ENCODE measurements at regions not wholly inside any gene's neighbourhood (a gene's known extent, or its start where the extent isn't known, plus 50 kb on each side); places are given as distances from the start of the nearest gene placed in this dataset.

DNA sequence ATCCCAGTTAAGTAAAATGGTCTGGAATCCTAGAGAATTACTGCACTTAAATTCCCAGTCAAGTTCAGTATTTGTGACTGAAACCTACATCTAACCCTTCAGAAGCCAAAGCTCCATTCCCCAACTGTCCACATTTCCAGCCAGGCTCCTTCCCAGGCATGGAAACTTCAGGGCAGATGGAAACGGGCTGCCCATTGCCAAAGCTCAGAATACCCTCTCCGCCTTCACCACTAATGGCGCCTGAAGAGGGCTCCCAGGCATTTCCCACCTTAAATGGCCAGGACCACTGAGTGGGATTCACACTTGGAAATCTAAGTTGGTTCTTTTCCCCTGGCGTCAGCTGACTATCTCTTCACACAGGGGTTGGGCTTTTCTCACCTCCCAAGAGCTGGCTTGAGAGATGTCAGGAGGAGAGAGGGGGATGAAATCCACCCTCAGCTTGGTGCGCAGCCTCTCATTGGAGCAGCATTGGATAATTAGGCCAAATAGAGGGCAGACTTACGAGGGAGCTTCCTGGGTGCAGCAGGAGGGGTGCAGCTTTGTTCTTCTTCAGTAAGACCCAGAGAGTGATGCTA, 82.9 kb downstream of the ANKRD60 start:
- TF ChIP-seq, protein P1, sequence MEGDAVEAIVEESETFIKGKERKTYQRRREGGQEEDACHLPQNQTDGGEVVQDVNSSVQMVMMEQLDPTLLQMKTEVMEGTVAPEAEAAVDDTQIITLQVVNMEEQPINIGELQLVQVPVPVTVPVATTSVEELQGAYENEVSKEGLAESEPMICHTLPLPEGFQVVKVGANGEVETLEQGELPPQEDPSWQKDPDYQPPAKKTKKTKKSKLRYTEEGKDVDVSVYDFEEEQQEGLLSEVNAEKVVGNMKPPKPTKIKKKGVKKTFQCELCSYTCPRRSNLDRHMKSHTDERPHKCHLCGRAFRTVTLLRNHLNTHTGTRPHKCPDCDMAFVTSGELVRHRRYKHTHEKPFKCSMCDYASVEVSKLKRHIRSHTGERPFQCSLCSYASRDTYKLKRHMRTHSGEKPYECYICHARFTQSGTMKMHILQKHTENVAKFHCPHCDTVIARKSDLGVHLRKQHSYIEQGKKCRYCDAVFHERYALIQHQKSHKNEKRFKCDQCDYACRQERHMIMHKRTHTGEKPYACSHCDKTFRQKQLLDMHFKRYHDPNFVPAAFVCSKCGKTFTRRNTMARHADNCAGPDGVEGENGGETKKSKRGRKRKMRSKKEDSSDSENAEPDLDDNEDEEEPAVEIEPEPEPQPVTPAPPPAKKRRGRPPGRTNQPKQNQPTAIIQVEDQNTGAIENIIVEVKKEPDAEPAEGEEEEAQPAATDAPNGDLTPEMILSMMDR (IDR thresholded peaks at IDR 0.05 in 2 of 3, conservative IDR thresholded peaks at IDR 0.05 in 1 of 3; ENCODE audit: borderline replicate concordance in 1 of 3, insufficient read depth in 1 of 3, low read depth in 2 of 3, low read length in 2 of 3) = no peak
- TF ChIP-seq JUND (IDR thresholded peaks at IDR 0.05) (no peak), FOSL1 (IDR thresholded peaks at IDR 0.05; ENCODE audit: low read depth) (no peak), POLR2A (IDR thresholded peaks at IDR 0.05; ENCODE audit: borderline replicate concordance, extremely low read depth, insufficient read depth, insufficient read length) (no peak), POLR2AphosphoS5 (IDR thresholded peaks at IDR 0.05; ENCODE audit: low read depth, low read length) (no peak), CEBPB (IDR thresholded peaks at IDR 0.05; ENCODE audit: low read depth) (no peak), SP1 (IDR thresholded peaks at IDR 0.05; ENCODE audit: low read depth) (no peak), YY1 (IDR thresholded peaks at IDR 0.05; ENCODE audit: extremely low read depth, insufficient replicate concordance, low read depth, low read length) (no peak), EZH2phosphoT487 (IDR thresholded peaks at IDR 0.05; ENCODE audit: borderline replicate concordance) (no peak)
- TF ChIP-seq, protein P2, sequence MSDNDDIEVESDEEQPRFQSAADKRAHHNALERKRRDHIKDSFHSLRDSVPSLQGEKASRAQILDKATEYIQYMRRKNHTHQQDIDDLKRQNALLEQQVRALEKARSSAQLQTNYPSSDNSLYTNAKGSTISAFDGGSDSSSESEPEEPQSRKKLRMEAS (IDR thresholded peaks at IDR 0.05) = no peak
- TF ChIP-seq, protein P3, sequence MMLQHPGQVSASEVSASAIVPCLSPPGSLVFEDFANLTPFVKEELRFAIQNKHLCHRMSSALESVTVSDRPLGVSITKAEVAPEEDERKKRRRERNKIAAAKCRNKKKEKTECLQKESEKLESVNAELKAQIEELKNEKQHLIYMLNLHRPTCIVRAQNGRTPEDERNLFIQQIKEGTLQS (IDR thresholded peaks at IDR 0.05) = no peak

All from HCT116 (cell line).